Brain microvascular endothelial cell (primary cell): ENCODE measurements at regions not wholly inside any gene's neighbourhood (a gene's known extent, or its start where the extent isn't known, plus 50 kb on each side); places are given as distances from the start of the nearest gene placed in this dataset.

Experiments used
- DNase-seq: peaks from one replicate; pipeline ENCODE4 v3.0.0-alpha.2; 2020
- H3K27ac ChIP-seq: fragments of 250-450 bp; sonication (Bioruptor Pico); 2 replicates; pipeline ENCODE4 v1.5.1; 2020; ENCODE audit warnings: mild to moderate bottlenecking, moderate library complexity
- H3K27me3 ChIP-seq: fragments of 250-450 bp; sonication (Bioruptor Pico); replicated peaks from 2 replicates; pipeline ENCODE4 v1.5.1; 2020; ENCODE audit warnings: mild to moderate bottlenecking
- H3K36me3 ChIP-seq: fragments of 250-450 bp; sonication (Bioruptor Pico); replicated peaks from 2 replicates; pipeline ENCODE4 v1.5.1; 2020; ENCODE audit warnings: mild to moderate bottlenecking
- H3K4me3 ChIP-seq: 2 replicates; pipeline ENCODE4 v1.5.1; 2011; ENCODE audit warnings: low read depth, mild to moderate bottlenecking, control low read depth, low read length, moderate library complexity
- CTCF ChIP-seq: IDR thresholded peaks from 2 replicates; pipeline ENCODE4 v1.5.1; 2011; ENCODE audit warnings: low read depth, mild to moderate bottlenecking, moderate library complexity, low read length, control low read depth, inconsistent platforms; ENCODE audit errors: missing control alignments
- in situ Hi-C: cut with HindIII; loops from 2 replicates; pipeline ENCODE4 v1.10.0; 2017; ENCODE audit warnings: low sequenced_read_pairs, low pct_ligation_motif_present

GRCh38 chr22:48475661-48476345 lies 1351.9 kb downstream of the BRD1 start:
- in situ Hi-C loops, result no loop called here

GRCh38 chr22:48474881-48475280 lies 1352.8 kb downstream of the BRD1 start:
- Histone ChIP-seq H3K27me3 (no peaks in the 10 kb centered on the region), H3K4me3 (no peak overlapping the region), H3K36me3 (no peaks in the 10 kb centered on the region), H3K27ac (no peak overlapping the region)
- in situ Hi-C loops, result no loop called here
- DNase-seq, result no peak
- TF ChIP-seq CTCF, result no peak

More at GRCh38 chr22:48475661-48476345, 1351.9 kb downstream of the BRD1 start:
- TF ChIP-seq CTCF, result no peak
- no peak overlapping the region for H3K27ac ChIP-seq
- H3K36me3 ChIP-seq, result no peaks in the 10 kb centered on the region
- H3K27me3 ChIP-seq, result no peaks in the 10 kb centered on the region
- DNase-seq, result no peak
- no peak overlapping the region for H3K4me3 ChIP-seq

DNA sequence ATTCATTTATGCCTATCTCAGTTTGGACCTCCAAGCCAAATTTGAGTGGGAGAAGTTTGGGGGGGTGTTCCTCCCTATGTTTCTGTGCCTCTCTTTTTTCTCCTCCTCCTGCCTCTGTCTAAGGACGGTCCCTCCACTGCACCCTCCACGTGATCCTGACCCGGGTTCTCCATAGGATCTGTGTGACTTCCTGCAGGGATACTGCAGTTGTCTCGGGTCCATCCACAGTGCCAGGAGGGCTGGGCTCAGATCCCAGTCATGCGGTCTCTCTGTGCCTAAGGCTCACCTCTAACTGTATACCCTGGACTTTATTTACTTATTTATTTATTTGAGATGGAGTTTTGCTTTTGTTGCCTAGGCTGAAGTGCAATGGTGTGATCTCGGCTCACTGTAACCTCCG lies 1354.5 kb downstream of the BRD1 start:
- in situ Hi-C loops, result no loop called here
- no peak for DNase-seq
- H3K27ac ChIP-seq, result no peak overlapping the region
- no peaks in the 10 kb centered on the region for H3K36me3 ChIP-seq
- H3K4me3 ChIP-seq, result no peak overlapping the region
- no peak for TF ChIP-seq CTCF
- no peaks in the 10 kb centered on the region for H3K27me3 ChIP-seq

DNA sequence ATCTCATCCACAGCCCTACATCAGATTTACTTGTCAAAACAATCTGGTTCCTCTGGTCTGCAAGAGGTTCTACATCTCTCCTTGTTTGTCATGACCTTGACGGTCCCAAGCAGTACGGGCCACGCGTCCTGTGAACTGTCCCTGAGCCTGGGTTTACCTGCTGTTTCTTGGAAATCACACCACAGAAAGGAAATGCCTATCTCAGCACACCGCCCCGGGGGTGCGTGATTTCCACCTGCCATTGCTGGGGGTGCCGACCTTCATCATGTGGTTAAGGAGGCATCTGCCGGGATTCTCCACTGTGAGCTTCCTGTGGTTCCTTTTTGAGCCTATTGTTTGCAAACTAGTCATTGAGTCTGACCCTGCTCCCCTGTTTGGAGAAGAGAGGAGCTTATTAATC lies 1363.4 kb downstream of the BRD1 start:
- in situ Hi-C loops, result no loop called here

GRCh38 chr22:48459859-48460823 lies 1367.5 kb downstream of the BRD1 start:
- Histone ChIP-seq H3K36me3 (no peaks in the 10 kb centered on the region), H3K27ac (no peak overlapping the region), H3K27me3 (no peaks in the 10 kb centered on the region), H3K4me3 (no peak overlapping the region)
- no peak for TF ChIP-seq CTCF
- in situ Hi-C loops, result no loop called here
- no peak for DNase-seq

More for the DNA sequence above, 1363.4 kb downstream of the BRD1 start:
- Histone ChIP-seq H3K4me3 (no peak overlapping the region), H3K36me3 (no peaks in the 10 kb centered on the region), H3K27me3 (no peaks in the 10 kb centered on the region), H3K27ac (no peak overlapping the region)
- TF ChIP-seq CTCF, result no peak
- no peak for DNase-seq
